GM19452 (cell line): ENCODE measurements at regions not wholly inside any gene's neighbourhood (a gene's known extent, or its start where the extent isn't known, plus 50 kb on each side); places are given as distances from the start of the nearest gene placed in this dataset.

Source experiments
- ATAC-seq: cut with Tn5 transposase; IDR thresholded peaks from one replicate; pipeline ENCODE4 v1.9.1; 2021; ENCODE audit not compliant: unreplicated experiment

GRCh38 chr2:7452110-7452876 lies 535.1 kb downstream of the RNF144A start:
- no peak for ATAC-seq

DNA sequence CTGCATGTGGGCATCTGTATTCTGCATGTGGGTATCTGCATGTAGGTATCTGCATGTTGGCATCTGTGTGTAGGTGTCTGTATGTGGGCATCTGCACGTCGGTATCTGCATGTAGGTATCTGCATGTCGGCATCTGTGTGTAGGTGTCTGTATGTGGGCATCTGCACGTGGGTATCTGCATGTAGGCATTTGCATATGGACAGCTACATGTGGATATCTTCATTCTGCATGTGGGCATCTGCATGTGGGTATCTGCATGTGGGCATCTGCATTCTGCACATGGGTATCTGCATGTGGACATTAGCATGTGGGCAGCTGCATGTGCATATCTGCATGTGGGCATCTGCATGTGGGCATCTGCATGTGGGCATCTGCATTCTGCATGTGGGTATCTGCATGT lies 537.4 kb downstream of the RNF144A start:
- ATAC-seq, result no peak

GRCh38 chr2:7456762-7457161 lies 539.5 kb downstream of the RNF144A start:
- ATAC-seq, result no peak

DNA sequence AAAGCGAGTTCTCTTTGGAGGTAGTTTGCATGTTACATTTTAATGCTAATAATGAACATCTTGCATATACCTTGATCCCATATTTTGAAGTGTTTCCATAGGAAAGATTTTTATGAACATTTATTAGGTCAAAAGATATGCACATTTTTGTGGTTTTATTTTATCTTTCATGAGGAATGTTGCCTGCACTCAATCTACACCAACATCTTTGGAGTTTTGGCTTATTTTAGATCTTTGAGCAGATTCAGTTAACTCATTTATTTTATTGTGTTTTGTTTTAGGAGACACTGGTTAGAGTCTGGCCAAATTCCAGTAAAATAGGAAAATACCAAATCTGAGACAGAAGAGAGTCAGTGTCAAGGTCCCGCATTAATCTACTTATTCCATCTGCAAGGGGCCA lies 540.9 kb downstream of the RNF144A start:
- ATAC-seq, result no peak

GRCh38 chr2:7467782-7468447 lies 550.7 kb downstream of the RNF144A start:
- ATAC-seq, result no peak

GRCh38 chr2:7468448-7468828 lies 551.2 kb downstream of the RNF144A start:
- no peak for ATAC-seq

- no peak for ATAC-seq
Measured at GRCh38 chr2:7468955-7469354, 551.7 kb downstream of the RNF144A start.

- ATAC-seq, result no peak
Measured at GRCh38 chr2:7471185-7471584, 554.0 kb downstream of the RNF144A start.

GRCh38 chr2:7472465-7472864 lies 555.3 kb downstream of the RNF144A start:
- ATAC-seq, result no peak

GRCh38 chr2:7473135-7473771 lies 556.0 kb downstream of the RNF144A start:
- ATAC-seq, result no peak

- ATAC-seq, result no peak
Measured at GRCh38 chr2:7476371-7476770, 559.2 kb downstream of the RNF144A start.

DNA sequence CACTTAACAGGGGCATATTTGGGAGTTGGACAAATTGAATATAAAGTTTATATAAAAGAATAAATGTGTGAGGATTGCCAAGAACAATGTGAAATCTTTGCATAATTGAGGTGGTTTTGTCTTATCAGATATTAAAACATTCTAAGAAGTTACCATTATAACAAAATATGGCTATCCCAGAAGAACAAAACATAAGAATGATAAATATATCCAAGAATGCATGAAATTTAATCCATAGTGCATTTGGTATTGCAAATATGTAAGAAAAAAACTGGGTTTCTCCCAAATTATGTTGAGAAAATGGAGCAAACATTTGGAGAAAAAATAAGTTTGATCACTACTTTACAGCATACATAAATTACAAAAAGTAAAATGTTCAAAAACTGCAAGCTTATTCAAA lies 562.4 kb downstream of the RNF144A start:
- no peak for ATAC-seq

GRCh38 chr2:7480431-7480830 lies 563.2 kb downstream of the RNF144A start:
- ATAC-seq, result no peak

DNA sequence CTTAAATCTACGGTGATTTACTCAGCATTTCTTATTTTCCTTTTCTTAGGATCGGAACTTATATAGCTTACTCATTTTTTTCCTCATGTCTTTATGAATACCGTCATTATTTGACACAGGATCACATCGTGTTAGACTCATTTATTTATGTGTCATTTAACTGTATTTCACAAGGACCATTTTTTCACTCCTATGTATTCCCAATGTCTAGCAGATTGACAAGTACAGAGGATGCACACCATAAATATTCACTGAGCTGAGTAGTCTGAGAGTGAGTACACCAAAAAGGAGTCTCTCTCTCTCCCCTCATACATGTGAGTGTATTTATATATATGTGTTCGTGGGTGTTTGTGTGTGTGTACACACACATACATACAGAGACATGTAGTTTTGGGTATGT lies 573.5 kb downstream of the RNF144A start:
- ATAC-seq, result no peak

DNA sequence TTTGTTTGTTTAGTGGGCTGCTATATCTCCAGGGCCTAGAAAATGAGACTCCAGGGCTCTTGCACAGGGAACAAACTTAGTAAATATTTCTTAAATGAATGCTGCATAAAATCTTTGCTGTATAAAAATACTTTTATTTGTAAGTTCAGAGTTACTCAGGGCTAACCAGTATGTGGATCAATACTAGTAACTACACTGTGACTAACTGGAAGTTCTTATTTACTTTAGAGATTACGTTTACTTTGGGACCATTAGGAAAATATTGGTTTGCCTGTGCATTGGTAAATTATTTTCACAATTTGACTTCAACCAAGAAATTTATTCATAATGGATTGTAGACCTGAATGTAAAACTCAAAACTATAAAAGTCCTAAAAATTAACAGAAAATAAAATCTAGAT lies 575.5 kb downstream of the RNF144A start:
- ATAC-seq, result no peak

GRCh38 chr2:7497178-7497577 lies 580.0 kb downstream of the RNF144A start:
- ATAC-seq, result no peak

- no peak for ATAC-seq
Measured at GRCh38 chr2:7499018-7499417, 581.8 kb downstream of the RNF144A start.

DNA sequence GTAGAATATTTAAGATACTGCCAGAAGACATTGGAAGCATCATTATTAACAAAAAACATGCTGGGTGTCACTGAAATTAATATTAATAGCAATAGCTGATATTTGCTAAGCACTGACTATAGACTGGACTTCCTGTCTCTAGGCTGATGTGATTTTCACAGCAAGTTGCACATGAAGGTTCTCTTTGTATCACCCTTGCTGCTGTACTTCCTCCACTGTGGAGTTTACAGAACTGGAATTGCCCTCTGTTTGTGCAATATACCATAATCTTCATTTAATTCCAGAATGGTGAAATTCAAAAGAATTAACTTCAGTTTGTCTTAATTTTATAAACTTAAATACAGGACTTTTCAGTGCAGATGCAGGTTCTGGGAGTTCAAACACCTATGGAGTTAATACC lies 585.1 kb downstream of the RNF144A start:
- ATAC-seq, result no peak

GRCh38 chr2:7508296-7508943 lies 591.2 kb downstream of the RNF144A start:
- ATAC-seq, result no peak

- no peak for ATAC-seq
Measured at GRCh38 chr2:7510353-7510752, 593.1 kb downstream of the RNF144A start.

DNA sequence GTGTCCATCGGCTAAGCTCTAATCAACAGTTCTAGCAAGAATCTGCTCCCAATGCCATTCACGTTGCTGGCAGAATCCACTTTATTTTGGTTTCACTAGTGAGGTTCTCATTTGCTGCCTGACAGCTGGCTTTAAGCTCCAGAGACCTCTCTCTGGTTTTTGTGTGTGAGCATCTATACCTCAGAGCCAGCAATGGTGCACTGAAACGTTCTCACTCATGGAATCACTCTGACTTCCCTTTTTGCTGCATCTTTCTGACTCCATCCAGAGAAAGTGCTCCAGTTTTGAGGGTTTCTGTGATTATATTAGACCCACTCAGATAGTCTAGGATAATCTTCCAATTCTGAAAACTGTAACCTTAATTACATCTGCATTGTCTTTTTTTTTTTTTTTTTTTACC lies 596.6 kb downstream of the RNF144A start:
- no peak for ATAC-seq

DNA sequence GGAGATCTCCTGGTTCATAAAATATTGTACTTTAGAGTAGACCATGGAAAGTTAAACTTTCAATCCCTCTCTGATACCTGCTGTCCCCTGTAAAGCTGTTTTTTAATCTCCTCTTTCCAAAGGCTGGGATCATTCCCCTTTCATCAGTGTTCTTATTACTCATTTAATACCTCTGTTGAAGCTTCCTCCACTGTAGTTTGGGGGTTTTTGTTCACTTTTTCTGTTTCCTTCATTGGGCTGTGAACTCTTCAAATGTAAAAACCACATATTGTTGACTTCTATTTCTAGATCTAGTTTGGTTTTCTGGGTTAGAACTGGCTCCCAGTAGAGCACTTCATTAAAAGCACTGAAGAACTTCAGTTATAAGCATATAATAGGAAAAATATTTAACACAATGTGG lies 598.1 kb downstream of the RNF144A start:
- no peak for ATAC-seq
